ENCODE measurements at regions not wholly inside any gene's neighbourhood (a gene's known extent, or its start where the extent isn't known, plus 50 kb on each side); places are given as distances from the start of the nearest gene placed in this dataset.

GRCh38 chr13:76668716-76669115 is 217.5 kb downstream of the KCTD12 start:
- Histone ChIP-seq H3K4me3 (ENCODE audit: low read depth, low read length, poor library complexity, severe bottlenecking) (no peak overlapping the region), H3K9me3 (ENCODE audit: low read depth, low read length, poor library complexity, severe bottlenecking) (no peaks in the 10 kb centered on the region), H3K27me3 (replicated peaks; ENCODE audit: insufficient read depth, low read depth, low read length, poor library complexity) (no peaks in the 10 kb centered on the region), H3K27ac (ENCODE audit: low read depth, low read length, poor library complexity, severe bottlenecking) (no peak overlapping the region), H3K4me1 (ENCODE audit: insufficient read depth, low read length, poor library complexity, severe bottlenecking) (no peaks in the 10 kb centered on the region), H3K36me3 (ENCODE audit: insufficient read depth, low read length, poor library complexity, severe bottlenecking) (no peaks in the 10 kb centered on the region)
- POLR2A ChIA-PET (ENCODE audit: low non-redundant PET) = no interaction called here
- TF ChIP-seq EZH2 (IDR thresholded peaks at IDR 0.05; ENCODE audit: borderline replicate concordance, low read depth, low read length, poor library complexity, severe bottlenecking) = no peak
- no peak for TF ChIP-seq CTCF (conservative IDR thresholded peaks at IDR 0.05; ENCODE audit: low read depth, low read length)
- intact Hi-C loops (cut with micrococcal nuclease; ENCODE audit: unreplicated experiment) = no loop called here
- DNase-seq (ENCODE audit: low spot score) = no peak
- BruUV-seq (replicated peaks) = no TSS peak
- CTCF ChIA-PET = interaction anchor here (0.7 kb wide), 1 partner anchor 235 kb away, joined by 3 read pairs; no protein-coding TSS in a partner anchor

GRCh38 chr13:76668141-76668540 is 218.1 kb downstream of the KCTD12 start:
- H3K36me3 ChIP-seq (ENCODE audit: insufficient read depth, low read length, poor library complexity, severe bottlenecking) = no peaks in the 10 kb centered on the region
- ChIA-PET CTCF (interaction anchor here (0.6 kb wide), 1 partner anchor 217 kb away, joined by 4 read pairs; no protein-coding TSS in a partner anchor), POLR2A (ENCODE audit: low non-redundant PET) (no interaction called here)
- H3K27ac ChIP-seq (ENCODE audit: low read depth, low read length, poor library complexity, severe bottlenecking) = no peak overlapping the region
- H3K27me3 ChIP-seq (replicated peaks; ENCODE audit: insufficient read depth, low read depth, low read length, poor library complexity) = no peaks in the 10 kb centered on the region
- TF ChIP-seq EZH2 (IDR thresholded peaks at IDR 0.05; ENCODE audit: borderline replicate concordance, low read depth, low read length, poor library complexity, severe bottlenecking) (no peak), CTCF (conservative IDR thresholded peaks at IDR 0.05; ENCODE audit: low read depth, low read length) (no peak)
- intact Hi-C loops (cut with micrococcal nuclease; ENCODE audit: unreplicated experiment) = no loop called here
- H3K4me1 ChIP-seq (ENCODE audit: insufficient read depth, low read length, poor library complexity, severe bottlenecking) = no peaks in the 10 kb centered on the region
- no TSS peak for BruUV-seq (replicated peaks)
- H3K9me3 ChIP-seq (ENCODE audit: low read depth, low read length, poor library complexity, severe bottlenecking) = no peaks in the 10 kb centered on the region
- H3K4me3 ChIP-seq (ENCODE audit: low read depth, low read length, poor library complexity, severe bottlenecking) = no peak overlapping the region
- no peak for DNase-seq (ENCODE audit: low spot score)

- Histone ChIP-seq H3K27ac (ENCODE audit: low read depth, low read length, poor library complexity, severe bottlenecking) (no peak overlapping the region), H3K4me3 (ENCODE audit: low read depth, low read length, poor library complexity, severe bottlenecking) (no peak overlapping the region), H3K9me3 (ENCODE audit: low read depth, low read length, poor library complexity, severe bottlenecking) (no peaks in the 10 kb centered on the region), H3K27me3 (replicated peaks; ENCODE audit: insufficient read depth, low read depth, low read length, poor library complexity) (no peaks in the 10 kb centered on the region), H3K36me3 (ENCODE audit: insufficient read depth, low read length, poor library complexity, severe bottlenecking) (no peaks in the 10 kb centered on the region), H3K4me1 (ENCODE audit: insufficient read depth, low read length, poor library complexity, severe bottlenecking) (no peaks in the 10 kb centered on the region)
- DNase-seq (ENCODE audit: low spot score) = peak; percentile 25
- intact Hi-C loops (cut with micrococcal nuclease; ENCODE audit: unreplicated experiment) = loop anchor here (2.0 kb wide), 1 partner anchor 235 kb away; no protein-coding TSS in a partner anchor
- no TSS peak for BruUV-seq (replicated peaks)
- TF ChIP-seq EZH2 (IDR thresholded peaks at IDR 0.05; ENCODE audit: borderline replicate concordance, low read depth, low read length, poor library complexity, severe bottlenecking) (no peak), CTCF (conservative IDR thresholded peaks at IDR 0.05; ENCODE audit: low read depth, low read length) (0 out of 2 replicates have a peak, but pooled peaks have one; percentile 25)
- POLR2A ChIA-PET (ENCODE audit: low non-redundant PET) = no interaction called here
- CTCF ChIA-PET = interaction anchor here (0.6 kb wide), 1 partner anchor 218 kb away, joined by 4 read pairs; no protein-coding TSS in a partner anchor
Observed at GRCh38 chr13:76667551-76667950, 218.7 kb downstream of the KCTD12 start.

All from A673 (cell line).